OCI-LY7 (cell line): ENCODE measurements at regions not wholly inside any gene's neighbourhood (a gene's known extent, or its start where the extent isn't known, plus 50 kb on each side); places are given as distances from the start of the nearest gene placed in this dataset.

Experiments used
- EZH2phosphoT487 ChIP-seq: fragments of 200-600 bp; sonication (generic); IDR thresholded peaks from 2 replicates; pipeline ENCODE4 v1.6.1; 2018; ENCODE audit warnings: low read depth, borderline replicate concordance, mild to moderate bottlenecking, mixed run types, antibody characterized with exemption, low read length, moderate library complexity, mixed read lengths
- TF ChIP-seq, protein P1 (sequence below): fragments of 200-600 bp; sonication (generic); conservative IDR thresholded peaks from 2 replicates; pipeline ENCODE4 v1.5.1; 2014; ENCODE audit warnings: mild to moderate bottlenecking, antibody characterized with exemption, low read length, moderate library complexity, mixed read lengths

GRCh38 chr13:33696530-33696929, 121.4 kb upstream of the RFC3 start:
- TF ChIP-seq, protein P1, sequence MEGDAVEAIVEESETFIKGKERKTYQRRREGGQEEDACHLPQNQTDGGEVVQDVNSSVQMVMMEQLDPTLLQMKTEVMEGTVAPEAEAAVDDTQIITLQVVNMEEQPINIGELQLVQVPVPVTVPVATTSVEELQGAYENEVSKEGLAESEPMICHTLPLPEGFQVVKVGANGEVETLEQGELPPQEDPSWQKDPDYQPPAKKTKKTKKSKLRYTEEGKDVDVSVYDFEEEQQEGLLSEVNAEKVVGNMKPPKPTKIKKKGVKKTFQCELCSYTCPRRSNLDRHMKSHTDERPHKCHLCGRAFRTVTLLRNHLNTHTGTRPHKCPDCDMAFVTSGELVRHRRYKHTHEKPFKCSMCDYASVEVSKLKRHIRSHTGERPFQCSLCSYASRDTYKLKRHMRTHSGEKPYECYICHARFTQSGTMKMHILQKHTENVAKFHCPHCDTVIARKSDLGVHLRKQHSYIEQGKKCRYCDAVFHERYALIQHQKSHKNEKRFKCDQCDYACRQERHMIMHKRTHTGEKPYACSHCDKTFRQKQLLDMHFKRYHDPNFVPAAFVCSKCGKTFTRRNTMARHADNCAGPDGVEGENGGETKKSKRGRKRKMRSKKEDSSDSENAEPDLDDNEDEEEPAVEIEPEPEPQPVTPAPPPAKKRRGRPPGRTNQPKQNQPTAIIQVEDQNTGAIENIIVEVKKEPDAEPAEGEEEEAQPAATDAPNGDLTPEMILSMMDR = no peak
- TF ChIP-seq EZH2phosphoT487 = no peak
